HG03045 (cell line): ENCODE measurements at regions not wholly inside any gene's neighbourhood (a gene's known extent, or its start where the extent isn't known, plus 50 kb on each side); places are given as distances from the start of the nearest gene placed in this dataset.

Experiments used
- ATAC-seq: cut with Tn5 transposase; IDR thresholded peaks from one replicate; pipeline ENCODE4 v1.9.1; 2021; ENCODE audit warnings: mild to moderate bottlenecking, moderate library complexity; ENCODE audit not compliant: unreplicated experiment

GRCh38 chr4:28723371-28723770 is 1862.7 kb downstream of the STIM2 start:
- no peak for ATAC-seq

GRCh38 chr4:28724239-28724638 is 1863.6 kb downstream of the STIM2 start:
- no peak for ATAC-seq

- no peak for ATAC-seq
Measured at GRCh38 chr4:28730304-28730703, 1869.7 kb downstream of the STIM2 start.

GRCh38 chr4:28744066-28744465 is 1883.4 kb downstream of the STIM2 start:
- no peak for ATAC-seq

- ATAC-seq = no peak
Measured at GRCh38 chr4:28754376-28754775, 1893.7 kb downstream of the STIM2 start.

- ATAC-seq = no peak
Measured at GRCh38 chr4:28755081-28755480, 1894.4 kb downstream of the STIM2 start.

- no peak for ATAC-seq
Measured at GRCh38 chr4:28759064-28759463, 1898.4 kb downstream of the STIM2 start.

- no peak for ATAC-seq
Measured at GRCh38 chr4:28760003-28760402, 1899.4 kb downstream of the STIM2 start.

- no peak for ATAC-seq
Measured at GRCh38 chr4:28772066-28772465, 1911.4 kb downstream of the STIM2 start.

DNA sequence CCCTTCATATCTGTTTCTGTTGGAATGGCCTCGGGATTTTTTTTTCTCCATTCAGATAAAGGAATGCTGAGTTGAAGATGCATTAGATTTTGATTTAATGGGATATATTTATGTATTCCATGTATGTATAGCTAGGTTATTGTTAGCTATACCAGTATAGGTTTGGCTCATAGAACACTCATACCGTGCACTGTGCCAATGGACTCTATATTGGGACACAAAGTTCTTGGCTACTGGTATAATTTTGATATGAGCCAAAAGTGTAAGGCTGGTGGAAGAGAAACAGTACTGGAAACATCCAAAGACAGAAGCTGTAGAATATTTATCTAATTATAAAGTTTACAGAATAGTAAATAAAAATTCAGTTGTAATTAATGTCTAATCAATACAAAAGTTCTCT is 1912.1 kb downstream of the STIM2 start:
- no peak for ATAC-seq

DNA sequence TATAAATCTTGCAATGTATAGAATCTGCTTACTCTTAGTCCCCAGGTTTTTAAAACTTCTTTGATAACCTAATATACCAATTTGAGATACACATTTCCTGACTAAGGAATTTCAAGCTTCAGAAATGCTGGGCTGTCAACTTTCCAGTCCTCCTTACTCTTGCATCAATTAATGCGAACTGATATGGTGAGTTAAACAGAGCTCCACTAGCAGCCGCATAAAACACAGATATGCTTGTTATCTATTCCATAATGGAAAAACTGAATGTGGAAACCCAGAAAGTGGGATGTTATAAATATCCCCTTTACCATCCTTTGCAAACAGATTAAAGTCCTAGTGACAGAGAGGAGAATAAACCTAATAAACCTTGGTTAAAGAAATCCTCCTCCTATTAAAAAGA is 1913.7 kb downstream of the STIM2 start:
- no peak for ATAC-seq

GRCh38 chr4:28776004-28776403 is 1915.4 kb downstream of the STIM2 start:
- ATAC-seq = no peak

- no peak for ATAC-seq
Measured at GRCh38 chr4:28784188-28784587, 1923.5 kb downstream of the STIM2 start.

GRCh38 chr4:28787947-28788346 is 1927.3 kb downstream of the STIM2 start:
- ATAC-seq = no peak

DNA sequence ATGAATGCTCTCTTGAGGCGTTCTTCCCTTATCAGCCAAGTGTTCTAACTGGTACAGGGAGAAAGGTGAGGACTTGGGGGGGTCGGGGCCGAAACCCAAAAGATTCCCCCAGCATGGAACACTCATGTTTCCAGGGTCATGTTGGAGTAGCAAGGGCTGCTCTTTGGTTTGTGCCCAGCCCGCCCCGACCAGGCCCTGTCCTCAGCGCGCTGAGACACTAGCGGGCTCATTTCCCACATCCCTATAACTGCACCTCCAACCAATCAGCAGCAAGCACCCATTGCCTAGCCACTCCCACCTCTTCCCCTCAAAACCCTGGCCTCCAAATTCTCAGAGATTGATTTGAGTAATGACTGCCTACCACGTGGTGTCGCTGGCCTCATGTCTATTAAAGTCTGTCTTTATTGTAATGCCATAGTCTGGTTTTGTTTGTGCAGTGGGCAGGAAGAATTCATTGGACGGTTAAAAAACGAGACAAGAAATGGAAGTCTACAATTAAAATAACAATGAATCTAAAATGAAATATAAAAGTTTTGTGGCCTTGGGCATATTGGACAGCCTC is 1928.4 kb downstream of the STIM2 start:
- ATAC-seq = no peak

GRCh38 chr4:28792917-28793597 is 1927.1 kb upstream of the PCDH7 start:
- no peak for ATAC-seq

DNA sequence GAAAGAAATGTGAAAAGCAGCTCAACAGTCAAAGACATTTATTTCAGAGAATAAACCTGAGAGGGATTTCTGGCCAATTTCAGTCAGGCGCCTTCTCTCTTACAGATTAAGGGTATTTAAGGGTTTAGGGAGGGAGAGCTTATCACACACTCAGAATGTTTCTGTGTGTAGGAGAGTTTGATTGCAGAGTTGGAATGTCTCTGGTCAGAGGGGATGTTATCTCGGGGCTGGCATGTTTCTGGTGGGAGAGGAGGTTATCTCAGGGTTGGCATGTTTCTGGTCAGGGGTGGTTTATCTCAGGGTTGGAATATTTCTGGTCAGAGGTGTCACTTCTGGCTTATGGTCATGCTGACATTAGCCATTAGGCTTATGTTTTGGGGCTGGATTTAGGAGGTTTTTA is 1920.5 kb upstream of the PCDH7 start:
- no peak for ATAC-seq

DNA sequence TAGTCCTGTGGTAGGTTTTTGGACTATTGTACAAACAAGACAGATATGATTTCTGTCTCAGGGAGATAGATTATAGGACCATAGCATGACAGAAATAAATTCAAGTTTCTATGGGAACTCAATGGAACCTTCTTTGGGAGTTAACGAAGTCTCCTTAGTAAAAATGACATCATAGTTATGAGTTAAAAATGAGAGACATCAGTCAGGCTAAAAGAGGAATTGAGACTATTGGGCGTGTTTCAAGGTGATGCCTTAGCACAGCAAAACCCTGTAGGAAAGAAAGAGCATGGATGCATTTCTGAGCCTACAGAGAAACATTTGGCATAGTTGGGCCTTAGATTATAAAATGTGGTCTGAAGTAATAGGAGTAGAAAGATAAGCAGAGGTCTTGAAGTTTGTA is 1909.1 kb upstream of the PCDH7 start:
- ATAC-seq = no peak

- ATAC-seq = no peak
Measured at GRCh38 chr4:28822163-28822562, 1898.0 kb upstream of the PCDH7 start.

- ATAC-seq = no peak
Measured at GRCh38 chr4:28827866-28828265, 1892.3 kb upstream of the PCDH7 start.

- no peak for ATAC-seq
Measured at GRCh38 chr4:28831867-28832266, 1888.3 kb upstream of the PCDH7 start.

DNA sequence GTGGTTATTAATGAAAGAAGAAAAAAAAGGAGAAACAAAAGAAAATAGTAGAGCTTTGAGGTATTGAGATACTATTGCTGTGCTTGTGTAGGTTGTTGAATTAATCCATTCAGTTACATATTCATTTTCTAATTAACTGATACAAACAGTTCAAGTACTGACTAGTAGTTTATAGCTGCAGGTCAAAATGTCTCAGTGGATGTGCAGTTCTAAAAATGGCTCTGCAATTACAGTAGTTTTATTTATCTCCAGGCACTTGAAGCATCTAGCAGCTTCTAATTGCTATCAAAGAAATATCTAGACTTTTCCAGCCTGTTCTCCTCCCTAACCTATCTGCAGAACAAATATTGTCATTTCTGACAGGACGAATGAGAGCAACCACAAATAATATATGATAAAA is 1887.7 kb upstream of the PCDH7 start:
- ATAC-seq = no peak

GRCh38 chr4:28834120-28834519 is 1886.0 kb upstream of the PCDH7 start:
- no peak for ATAC-seq
